ENCODE measurements at regions not wholly inside any gene's neighbourhood (a gene's known extent, or its start where the extent isn't known, plus 50 kb on each side); places are given as distances from the start of the nearest gene placed in this dataset.
"Not testable (repeated sequence)": the region's sequence is repeated elsewhere in the genome, so short reads cannot be mapped to it uniquely, and the experiment has no call there.

GRCh38 chr16:22635357-22635761 is 124.7 kb downstream of the NPIPB5 start:
- H3K4me3 ChIP-seq (replicated peaks; ENCODE audit: low read depth, low read length): no peak overlapping the region
- TF ChIP-seq CTCF (IDR thresholded peaks at IDR 0.05; ENCODE audit: insufficient read depth, low read length, poor library complexity, severe bottlenecking): no peak

GRCh38 chr16:22635801-22636200 is 125.1 kb downstream of the NPIPB5 start:
- DNase-seq (ENCODE audit: extremely low read depth, insufficient read length): no peak
- Histone ChIP-seq H3K36me3 (ENCODE audit: control insufficient read depth, insufficient read depth, low read length) (no peaks in the 10 kb centered on the region), H3K27me3 (replicated peaks; ENCODE audit: control insufficient read depth, insufficient read depth, low read length) (no peaks in the 10 kb centered on the region), H3K4me3 (replicated peaks; ENCODE audit: low read depth, low read length) (no peak overlapping the region)
- no peak for TF ChIP-seq CTCF (IDR thresholded peaks at IDR 0.05; ENCODE audit: insufficient read depth, low read length, poor library complexity, severe bottlenecking)

More at GRCh38 chr16:22635357-22635761, 124.7 kb downstream of the NPIPB5 start:
- H3K36me3 ChIP-seq (ENCODE audit: control insufficient read depth, insufficient read depth, low read length): no peaks in the 10 kb centered on the region
- no peaks in the 10 kb centered on the region for H3K27me3 ChIP-seq (replicated peaks; ENCODE audit: control insufficient read depth, insufficient read depth, low read length)
- DNase-seq (ENCODE audit: extremely low read depth, insufficient read length): no peak

GRCh38 chr16:22638393-22639206 is 127.9 kb downstream of the NPIPB5 start:
- TF ChIP-seq CTCF (IDR thresholded peaks at IDR 0.05; ENCODE audit: insufficient read depth, low read length, poor library complexity, severe bottlenecking): no peak
- DNase-seq (ENCODE audit: extremely low read depth, insufficient read length): no peak
- Histone ChIP-seq H3K27me3 (replicated peaks; ENCODE audit: control insufficient read depth, insufficient read depth, low read length) (no peaks in the 10 kb centered on the region), H3K36me3 (ENCODE audit: control insufficient read depth, insufficient read depth, low read length) (no peaks in the 10 kb centered on the region), H3K4me3 (replicated peaks; ENCODE audit: low read depth, low read length) (no peak overlapping the region)

- DNase-seq (ENCODE audit: extremely low read depth, insufficient read length): no peak
- peaks cover 3% of the 10 kb centered on the region for H3K27me3 ChIP-seq (replicated peaks; ENCODE audit: control insufficient read depth, insufficient read depth, low read length)
- H3K36me3 ChIP-seq (ENCODE audit: control insufficient read depth, insufficient read depth, low read length): no peaks in the 10 kb centered on the region
- no peak for TF ChIP-seq CTCF (IDR thresholded peaks at IDR 0.05; ENCODE audit: insufficient read depth, low read length, poor library complexity, severe bottlenecking)
- no peak overlapping the region for H3K4me3 ChIP-seq (replicated peaks; ENCODE audit: low read depth, low read length)
Observed at GRCh38 chr16:22641131-22641628, 130.5 kb downstream of the NPIPB5 start.

- H3K36me3 ChIP-seq (ENCODE audit: control insufficient read depth, insufficient read depth, low read length): no peaks in the 10 kb centered on the region
- H3K4me3 ChIP-seq (replicated peaks; ENCODE audit: low read depth, low read length): no peak overlapping the region
- H3K27me3 ChIP-seq (replicated peaks; ENCODE audit: control insufficient read depth, insufficient read depth, low read length): peaks cover 3% of the 10 kb centered on the region
- no peak for TF ChIP-seq CTCF (IDR thresholded peaks at IDR 0.05; ENCODE audit: insufficient read depth, low read length, poor library complexity, severe bottlenecking)
- DNase-seq (ENCODE audit: extremely low read depth, insufficient read length): no peak
Observed at GRCh38 chr16:22642416-22643088, 131.9 kb downstream of the NPIPB5 start.

- not testable (repeated sequence) for DNase-seq (ENCODE audit: extremely low read depth, insufficient read length); H3K36me3 ChIP-seq (ENCODE audit: control insufficient read depth, insufficient read depth, low read length); H3K4me3 ChIP-seq (replicated peaks; ENCODE audit: low read depth, low read length); H3K27me3 ChIP-seq (replicated peaks; ENCODE audit: control insufficient read depth, insufficient read depth, low read length)
Observed at GRCh38 chr16:22643203-22643602, 132.5 kb downstream of the NPIPB5 start.

All from GM06990 (cell line).